Ishikawa (cell line): ENCODE measurements at regions not wholly inside any gene's neighbourhood (a gene's known extent, or its start where the extent isn't known, plus 50 kb on each side); places are given as distances from the start of the nearest gene placed in this dataset.
A peak's percentile ranks its signal among the peaks of the same experiment; 100 is the strongest.

Source experiments
- CEBPB ChIP-seq: IDR thresholded peaks from 2 replicates; pipeline ENCODE4 v1.6.1; 2012
- CREB1 ChIP-seq: IDR thresholded peaks from 2 replicates; pipeline ENCODE4 v1.6.1; 2012; ENCODE audit warnings: low read depth
- EGR1 ChIP-seq: IDR thresholded peaks from 2 replicates; pipeline ENCODE4 v1.6.1; 2012
- EP300 ChIP-seq: IDR thresholded peaks from 2 replicates; pipeline ENCODE4 v1.6.1; 2012; ENCODE audit warnings: borderline replicate concordance
- FOXM1 ChIP-seq: IDR thresholded peaks from 2 replicates; pipeline ENCODE4 v1.6.1; 2012; ENCODE audit warnings: low read depth, borderline replicate concordance
- NFIC ChIP-seq: IDR thresholded peaks from 2 replicates; pipeline ENCODE4 v1.6.1; 2012
- RAD21 ChIP-seq: IDR thresholded peaks from 2 replicates; pipeline ENCODE4 v1.6.1; 2012; ENCODE audit warnings: low read depth
- TAF1 ChIP-seq: IDR thresholded peaks from 2 replicates; pipeline ENCODE4 v1.6.1; 2012; ENCODE audit warnings: low read depth, mild to moderate bottlenecking
- TCF12 ChIP-seq: IDR thresholded peaks from 2 replicates; pipeline ENCODE4 v1.6.1; 2012; ENCODE audit warnings: low read depth
- TEAD4 ChIP-seq: IDR thresholded peaks from 2 replicates; pipeline ENCODE4 v1.6.1; 2012
- YY1 ChIP-seq: IDR thresholded peaks from 2 replicates; pipeline ENCODE4 v1.6.1; 2012; ENCODE audit warnings: low read depth
- ZBTB7A ChIP-seq: IDR thresholded peaks from 2 replicates; pipeline ENCODE4 v1.6.1; 2012; ENCODE audit warnings: low read depth
- TF ChIP-seq, protein P1 (sequence below): IDR thresholded peaks from 2 replicates; pipeline ENCODE4 v1.6.1; 2012
- TF ChIP-seq, protein P2 (sequence below): IDR thresholded peaks from 2 replicates; pipeline ENCODE4 v1.6.1; 2012
- TF ChIP-seq, protein P3 (sequence below): IDR thresholded peaks from 2 replicates; pipeline ENCODE4 v1.6.1; 2012; ENCODE audit warnings: low read depth, mild to moderate bottlenecking

DNA sequence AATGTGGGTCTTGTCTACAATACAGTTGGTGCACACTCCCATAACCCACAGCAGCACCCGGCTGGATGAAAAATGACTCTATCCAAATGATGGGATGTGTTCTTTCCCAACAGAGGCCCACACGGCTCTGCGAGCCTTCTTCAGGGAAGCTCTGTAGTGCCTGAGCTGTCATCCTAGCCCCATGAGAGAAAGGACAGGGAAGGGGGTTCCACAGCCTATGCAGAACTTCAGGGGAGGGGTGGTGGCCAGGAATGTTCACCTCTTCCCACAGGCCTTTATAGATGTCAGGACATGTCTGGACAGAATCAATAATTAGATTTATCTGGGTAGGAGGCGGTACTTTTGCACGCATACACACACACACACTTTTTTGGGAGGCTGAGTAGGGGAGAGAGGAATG, 109.0 kb downstream of the JCAD start:
- no peak for TF ChIP-seq EGR1
- no peak for TF ChIP-seq TCF12
- TF ChIP-seq, protein P1, sequence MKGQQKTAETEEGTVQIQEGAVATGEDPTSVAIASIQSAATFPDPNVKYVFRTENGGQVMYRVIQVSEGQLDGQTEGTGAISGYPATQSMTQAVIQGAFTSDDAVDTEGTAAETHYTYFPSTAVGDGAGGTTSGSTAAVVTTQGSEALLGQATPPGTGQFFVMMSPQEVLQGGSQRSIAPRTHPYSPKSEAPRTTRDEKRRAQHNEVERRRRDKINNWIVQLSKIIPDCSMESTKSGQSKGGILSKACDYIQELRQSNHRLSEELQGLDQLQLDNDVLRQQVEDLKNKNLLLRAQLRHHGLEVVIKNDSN: no peak
- no peak for TF ChIP-seq RAD21
- no peak for TF ChIP-seq ZBTB7A
- TF ChIP-seq, protein P2, sequence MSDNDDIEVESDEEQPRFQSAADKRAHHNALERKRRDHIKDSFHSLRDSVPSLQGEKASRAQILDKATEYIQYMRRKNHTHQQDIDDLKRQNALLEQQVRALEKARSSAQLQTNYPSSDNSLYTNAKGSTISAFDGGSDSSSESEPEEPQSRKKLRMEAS: no peak
- no peak for TF ChIP-seq TEAD4
- no peak for TF ChIP-seq TAF1
- TF ChIP-seq, protein P3, sequence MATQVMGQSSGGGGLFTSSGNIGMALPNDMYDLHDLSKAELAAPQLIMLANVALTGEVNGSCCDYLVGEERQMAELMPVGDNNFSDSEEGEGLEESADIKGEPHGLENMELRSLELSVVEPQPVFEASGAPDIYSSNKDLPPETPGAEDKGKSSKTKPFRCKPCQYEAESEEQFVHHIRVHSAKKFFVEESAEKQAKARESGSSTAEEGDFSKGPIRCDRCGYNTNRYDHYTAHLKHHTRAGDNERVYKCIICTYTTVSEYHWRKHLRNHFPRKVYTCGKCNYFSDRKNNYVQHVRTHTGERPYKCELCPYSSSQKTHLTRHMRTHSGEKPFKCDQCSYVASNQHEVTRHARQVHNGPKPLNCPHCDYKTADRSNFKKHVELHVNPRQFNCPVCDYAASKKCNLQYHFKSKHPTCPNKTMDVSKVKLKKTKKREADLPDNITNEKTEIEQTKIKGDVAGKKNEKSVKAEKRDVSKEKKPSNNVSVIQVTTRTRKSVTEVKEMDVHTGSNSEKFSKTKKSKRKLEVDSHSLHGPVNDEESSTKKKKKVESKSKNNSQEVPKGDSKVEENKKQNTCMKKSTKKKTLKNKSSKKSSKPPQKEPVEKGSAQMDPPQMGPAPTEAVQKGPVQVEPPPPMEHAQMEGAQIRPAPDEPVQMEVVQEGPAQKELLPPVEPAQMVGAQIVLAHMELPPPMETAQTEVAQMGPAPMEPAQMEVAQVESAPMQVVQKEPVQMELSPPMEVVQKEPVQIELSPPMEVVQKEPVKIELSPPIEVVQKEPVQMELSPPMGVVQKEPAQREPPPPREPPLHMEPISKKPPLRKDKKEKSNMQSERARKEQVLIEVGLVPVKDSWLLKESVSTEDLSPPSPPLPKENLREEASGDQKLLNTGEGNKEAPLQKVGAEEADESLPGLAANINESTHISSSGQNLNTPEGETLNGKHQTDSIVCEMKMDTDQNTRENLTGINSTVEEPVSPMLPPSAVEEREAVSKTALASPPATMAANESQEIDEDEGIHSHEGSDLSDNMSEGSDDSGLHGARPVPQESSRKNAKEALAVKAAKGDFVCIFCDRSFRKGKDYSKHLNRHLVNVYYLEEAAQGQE: no peak
- TF ChIP-seq EP300: no peak
- no peak for TF ChIP-seq CEBPB
- no peak for TF ChIP-seq FOXM1
- no peak for TF ChIP-seq NFIC
- no peak for TF ChIP-seq CREB1
- no peak for TF ChIP-seq YY1

DNA sequence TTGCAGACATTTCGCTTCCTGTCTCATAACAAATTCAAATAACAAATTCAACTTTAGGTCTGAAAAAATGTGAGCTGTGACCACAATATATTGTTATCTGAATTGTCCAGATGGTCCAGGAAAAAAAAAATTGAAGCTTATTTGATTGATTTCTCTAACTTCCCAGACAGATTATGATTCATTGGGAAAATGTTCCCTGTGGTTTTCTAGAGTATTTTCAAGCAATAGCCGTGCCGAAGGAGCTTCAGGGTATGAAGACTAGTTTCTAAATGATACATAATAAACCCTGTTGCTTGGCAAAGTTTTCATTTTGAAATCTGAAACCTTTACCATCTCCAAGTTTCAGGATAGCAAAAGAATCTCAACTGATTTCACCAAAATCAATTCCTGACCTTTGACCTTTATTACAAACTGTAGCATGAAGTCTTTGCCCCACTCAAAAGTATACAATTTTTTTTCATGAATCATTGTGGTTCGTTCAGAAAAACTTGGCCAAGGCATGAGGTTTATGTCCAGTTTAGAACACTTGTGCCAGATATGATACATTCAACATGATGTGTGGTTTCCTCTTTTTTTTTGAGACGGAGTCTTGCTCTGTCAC, 109.9 kb downstream of the JCAD start:
- TF ChIP-seq, protein P1: no peak
- TF ChIP-seq, protein P3: no peak
- TF ChIP-seq ZBTB7A (no peak), CREB1 (no peak), TEAD4 (no peak), EP300 (peak; percentile 29; the same call in 1 of the 2 replicates)

DNA sequence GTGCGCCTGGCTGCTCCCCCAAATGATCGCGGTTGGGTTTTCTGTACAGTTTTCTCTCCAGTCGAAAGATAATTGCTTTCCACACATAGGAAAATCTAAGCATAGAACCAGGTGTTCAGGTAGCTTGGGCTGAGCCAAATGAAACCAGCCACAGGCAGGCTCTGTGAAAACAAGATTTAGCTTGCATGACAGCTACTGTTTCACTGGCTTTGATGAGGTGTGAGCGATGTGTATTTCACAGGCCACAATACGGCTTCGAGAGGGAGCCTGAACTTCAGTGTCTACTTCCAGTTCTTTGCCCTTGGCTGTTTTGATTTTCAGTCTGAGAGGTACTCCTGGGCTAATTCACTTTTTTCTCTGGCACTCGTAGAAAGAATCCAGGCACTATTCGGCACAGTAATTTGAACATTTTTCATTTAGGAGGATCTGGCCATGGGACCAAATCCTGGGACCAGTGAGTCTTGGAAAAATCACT, 110.5 kb downstream of the JCAD start:
- TF ChIP-seq CREB1 (no peak), CEBPB (no peak), TAF1 (no peak), TCF12 (no peak), FOXM1 (no peak), RAD21 (no peak), TEAD4 (no peak), EP300 (no peak)
- TF ChIP-seq, protein P3: no peak

DNA sequence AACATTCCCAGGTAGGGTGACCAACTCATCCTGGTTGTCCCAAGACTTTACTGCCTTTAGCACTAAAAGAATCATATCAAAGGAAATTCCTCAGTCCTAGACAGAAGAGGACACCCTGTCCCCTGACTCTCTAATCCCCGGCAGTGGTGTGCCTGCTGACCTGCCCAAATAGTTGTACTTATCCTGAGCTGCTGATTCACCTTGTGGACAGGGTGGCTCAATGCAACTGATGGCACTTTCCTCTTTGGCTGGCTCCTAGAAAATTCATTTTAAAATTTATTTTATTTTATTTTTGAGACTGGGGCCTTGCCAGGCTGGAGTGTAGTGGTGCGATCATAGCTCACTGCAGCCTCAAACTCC, 111.7 kb downstream of the JCAD start:
- TF ChIP-seq ZBTB7A: no peak
- no peak for TF ChIP-seq FOXM1
- no peak for TF ChIP-seq EP300
- no peak for TF ChIP-seq NFIC
- TF ChIP-seq TAF1: no peak
- TF ChIP-seq TCF12: no peak
- TF ChIP-seq CEBPB: no peak
- TF ChIP-seq RAD21: no peak
- TF ChIP-seq, protein P3: no peak
- TF ChIP-seq YY1: no peak
- no peak for TF ChIP-seq TEAD4
- TF ChIP-seq EGR1: no peak
- TF ChIP-seq CREB1: no peak
